H1 (cell line): ENCODE measurements at regions not wholly inside any gene's neighbourhood (a gene's known extent, or its start where the extent isn't known, plus 50 kb on each side); places are given as distances from the start of the nearest gene placed in this dataset.

Experiments used
- CBX5 ChIP-seq: fragments of 300-800, 300-1000 bp; sonication (generic); IDR thresholded peaks from 2 replicates; pipeline ENCODE4 v1.7.1; 2016; ENCODE audit warnings: antibody characterized with exemption, low read length, low read depth
- CHD7 ChIP-seq: fragments of 300-600 bp; sonication (generic); IDR thresholded peaks from 2 replicates; pipeline ENCODE4 v1.7.1; 2012; ENCODE audit warnings: low read length, moderate library complexity, mild to moderate bottlenecking, inconsistent platforms; ENCODE audit not compliant: insufficient replicate concordance
- KDM1A ChIP-seq: fragments of 200-600, 300-600 bp; sonication (generic); IDR thresholded peaks from 2 replicates; pipeline ENCODE4 v1.7.1; 2016; ENCODE audit warnings: mild to moderate bottlenecking, low read length, borderline replicate concordance
- MAFK ChIP-seq: IDR thresholded peaks from 2 replicates; pipeline ENCODE4 v1.6.1; 2012; ENCODE audit warnings: low read depth, mild to moderate bottlenecking, improper control_type of control experiment, low read length
- POLR2AphosphoS5 ChIP-seq: IDR thresholded peaks from 2 replicates; pipeline ENCODE4 v1.6.1; 2011; ENCODE audit warnings: low read depth, low read length
- RBBP5 ChIP-seq: IDR thresholded peaks from 2 replicates; pipeline ENCODE4 v1.7.1; 2012; ENCODE audit warnings: low read depth, mild to moderate bottlenecking, inconsistent platforms, low read length, moderate library complexity, borderline replicate concordance
- SP2 ChIP-seq: IDR thresholded peaks from 2 replicates; pipeline ENCODE4 v1.6.1; 2012; ENCODE audit warnings: mild to moderate bottlenecking, low read length, inconsistent platforms
- TAF1 ChIP-seq: IDR thresholded peaks from 2 replicates; pipeline ENCODE4 v1.6.1; 2011; ENCODE audit warnings: mild to moderate bottlenecking, low read depth, low read length
- TBP ChIP-seq: IDR thresholded peaks from 2 replicates; pipeline ENCODE4 v1.6.1; 2011; ENCODE audit warnings: low read depth, low read length, improper control_type of control experiment

- TF ChIP-seq CHD7 (no peak), SP2 (no peak), MAFK (no peak), CBX5 (no peak), POLR2AphosphoS5 (no peak), RBBP5 (no peak), TBP (no peak), KDM1A (no peak), TAF1 (no peak)
Observed at GRCh38 chr16:86828653-86829052, 250.3 kb downstream of the FOXL1 start (continued).
